Neural progenitor cell (in vitro differentiated cells): ENCODE measurements at regions not wholly inside any gene's neighbourhood (a gene's known extent, or its start where the extent isn't known, plus 50 kb on each side); places are given as distances from the start of the nearest gene placed in this dataset.
A peak's percentile ranks its signal among the peaks of the same experiment; 100 is the strongest.

Experiments
- DNase-seq: peaks from one replicate; pipeline ENCODE4 v3.0.0-alpha.2; 2016; ENCODE audit warnings: low spot score
- H2AFZ ChIP-seq: fragments of 200-600 bp; sonication (generic); replicated peaks from 2 replicates; pipeline ENCODE4 v1.6.1; 2016; ENCODE audit warnings: antibody characterized with exemption
- H3F3A ChIP-seq: fragments of 200-600 bp; sonication (generic); 2 replicates; pipeline ENCODE4 v1.6.1; 2016; ENCODE audit warnings: antibody characterized with exemption, low read depth
- H3K27ac ChIP-seq: fragments of 200-600 bp; sonication (generic); 2 replicates; pipeline ENCODE4 v1.5.1; 2016; ENCODE audit warnings: mild to moderate bottlenecking
- H3K27me3 ChIP-seq: fragments of 200-600 bp; sonication (generic); 2 replicates; pipeline ENCODE4 v1.6.1; 2016; ENCODE audit warnings: mild to moderate bottlenecking, moderate library complexity
- H3K36me3 ChIP-seq: fragments of 200-600 bp; sonication (generic); 2 replicates; pipeline ENCODE4 v1.5.1; 2016
- H3K4me1 ChIP-seq: fragments of 200-600 bp; sonication (generic); 2 replicates; pipeline ENCODE4 v1.6.1; 2016; ENCODE audit warnings: mixed run types
- H3K4me2 ChIP-seq: fragments of 200-600 bp; sonication (generic); 2 replicates; pipeline ENCODE4 v1.6.1; 2016
- H3K4me3 ChIP-seq: fragments of 200-600 bp; sonication (generic); 2 replicates; pipeline ENCODE4 v1.5.1; 2016
- H3K79me2 ChIP-seq: fragments of 200-600 bp; sonication (generic); 2 replicates; pipeline ENCODE4 v1.6.1; 2016; ENCODE audit warnings: low read depth
- H3K9ac ChIP-seq: fragments of 200-600 bp; sonication (generic); 2 replicates; pipeline ENCODE4 v1.6.1; 2016
- H3K9me3 ChIP-seq: fragments of 200-600 bp; sonication (generic); 2 replicates; pipeline ENCODE4 v1.5.1; 2016; ENCODE audit warnings: low read depth
- H4K20me1 ChIP-seq: fragments of 200-600 bp; sonication (generic); 2 replicates; pipeline ENCODE4 v1.6.1; 2016; ENCODE audit warnings: low read depth
- H3K27ac Mint-ChIP-seq: 3 replicates; pipeline ENCODE4 v1.8.0; 2021; ENCODE audit warnings: mixed read lengths
- H3K27me3 Mint-ChIP-seq: 2 replicates; pipeline ENCODE4 v1.8.0; 2022; ENCODE audit warnings: low read depth, mild to moderate bottlenecking, inconsistent platforms, moderate library complexity, mixed read lengths; ENCODE audit not compliant: insufficient read depth
- H3K36me3 Mint-ChIP-seq: 3 replicates; pipeline ENCODE4 v1.8.0; 2021; ENCODE audit warnings: mixed read lengths
- H3K4me1 Mint-ChIP-seq: 3 replicates; pipeline ENCODE4 v1.8.0; 2021; ENCODE audit warnings: mixed read lengths
- H3K4me3 Mint-ChIP-seq: 3 replicates; pipeline ENCODE4 v1.8.0; 2021; ENCODE audit warnings: mild to moderate bottlenecking, moderate library complexity, mixed read lengths
- H3K9me3 Mint-ChIP-seq: 3 replicates; pipeline ENCODE4 v1.8.0; 2020; ENCODE audit warnings: mixed read lengths
- CTCF ChIP-seq: fragments of 200-600 bp; sonication (generic); IDR thresholded peaks from 2 replicates; pipeline ENCODE4 v1.5.1; 2017; ENCODE audit warnings: antibody characterized with exemption, mild to moderate bottlenecking
- EZH2 ChIP-seq: fragments of 200-600 bp; sonication (generic); IDR thresholded peaks from 2 replicates; pipeline ENCODE4 v1.6.1; 2017; ENCODE audit warnings: antibody characterized with exemption, mild to moderate bottlenecking, moderate library complexity
- EZH2phosphoT487 ChIP-seq: fragments of 200-600 bp; sonication (generic); IDR thresholded peaks from 2 replicates; pipeline ENCODE4 v1.6.1; 2017; ENCODE audit warnings: antibody characterized with exemption

- DNase-seq = no peak
- no peak overlapping the region for H2AFZ ChIP-seq
- H4K20me1 ChIP-seq = peaks cover 3% of the 10 kb centered on the region
- peaks cover 41% of the 10 kb centered on the region for H3K27me3 ChIP-seq
- H3K4me1 ChIP-seq = peaks cover 36% of the 10 kb centered on the region
- no peaks in the 10 kb centered on the region for H3K36me3 ChIP-seq
- TF ChIP-seq CTCF (no peak), EZH2phosphoT487 (no peak), EZH2 (no peak)
- Mint-ChIP-seq H3K36me3 (peaks cover 2% of the 10 kb centered on the region), H3K27me3 (peaks cover 20% of the 10 kb centered on the region), H3K27ac (no peak overlapping the region), H3K4me3 (peak overlapping the region; percentile 84), H3K4me1 (peaks cover 25% of the 10 kb centered on the region), H3K9me3 (peaks cover 26% of the 10 kb centered on the region)
- peak overlapping the region; percentile 86 for H3K4me2 ChIP-seq
- H3K79me2 ChIP-seq = no peaks in the 10 kb centered on the region
- H3K9ac ChIP-seq = no peak overlapping the region
- peak overlapping the region; percentile 48 for H3K4me3 ChIP-seq
- H3F3A ChIP-seq = peaks cover 6% of the 10 kb centered on the region
- H3K27ac ChIP-seq = no peak overlapping the region
- no peaks in the 10 kb centered on the region for H3K9me3 ChIP-seq
Observed at GRCh38 chr10:120978589-120979252, 127.6 kb downstream of the WDR11 start.

GRCh38 chr10:120979435-120980278 lies 128.5 kb downstream of the WDR11 start:
- Histone ChIP-seq H3K4me1 (peaks cover 36% of the 10 kb centered on the region), H4K20me1 (peaks cover 3% of the 10 kb centered on the region), H3K79me2 (no peaks in the 10 kb centered on the region), H3K9me3 (no peaks in the 10 kb centered on the region), H3K4me2 (peak overlapping the region; percentile 86), H3K9ac (no peak overlapping the region), H3K27me3 (peaks cover 41% of the 10 kb centered on the region), H3F3A (peaks cover 6% of the 10 kb centered on the region), H2AFZ (peak overlapping the region; percentile 75), H3K27ac (no peak overlapping the region), H3K4me3 (peak overlapping the region; percentile 48), H3K36me3 (no peaks in the 10 kb centered on the region)
- Mint-ChIP-seq H3K4me1 (peaks cover 25% of the 10 kb centered on the region), H3K27me3 (peaks cover 24% of the 10 kb centered on the region), H3K9me3 (peaks cover 17% of the 10 kb centered on the region), H3K27ac (no peak overlapping the region), H3K4me3 (peak overlapping the region; percentile 84), H3K36me3 (peaks cover 2% of the 10 kb centered on the region)
- peak; percentile 75 for DNase-seq
- TF ChIP-seq EZH2 (peak; percentile 63), EZH2phosphoT487 (no peak), CTCF (no peak)

GRCh38 chr10:120980279-120981255 lies 129.4 kb downstream of the WDR11 start:
- peaks cover 3% of the 10 kb centered on the region for H4K20me1 ChIP-seq
- peak overlapping the region; percentile 48 for H3K4me3 ChIP-seq
- Mint-ChIP-seq H3K27me3 (peaks cover 24% of the 10 kb centered on the region), H3K36me3 (peaks cover 2% of the 10 kb centered on the region), H3K4me3 (peak overlapping the region; percentile 73), H3K27ac (no peak overlapping the region), H3K4me1 (peaks cover 25% of the 10 kb centered on the region), H3K9me3 (peaks cover 14% of the 10 kb centered on the region)
- H3K36me3 ChIP-seq = no peaks in the 10 kb centered on the region
- no peaks in the 10 kb centered on the region for H3K9me3 ChIP-seq
- H3K27ac ChIP-seq = no peak overlapping the region
- peak; percentile 17 for DNase-seq
- peak overlapping the region; percentile 86 for H3K4me2 ChIP-seq
- peak overlapping the region; percentile 51 for H2AFZ ChIP-seq
- H3K27me3 ChIP-seq = peaks cover 41% of the 10 kb centered on the region
- H3K9ac ChIP-seq = no peak overlapping the region
- peaks cover 36% of the 10 kb centered on the region for H3K4me1 ChIP-seq
- TF ChIP-seq EZH2phosphoT487 (no peak), CTCF (no peak), EZH2 (no peak)
- H3K79me2 ChIP-seq = no peaks in the 10 kb centered on the region
- peaks cover 6% of the 10 kb centered on the region for H3F3A ChIP-seq
